Stimulated activated effector memory CD8-positive, alpha-beta T cell treated with anti-CD3 and anti-CD28 coated beads, Interleukin-12 subunit alpha, Interleukin-12 subunit beta, amount 100 ng/mL, for 72 hours (primary cell): ENCODE measurements at regions not wholly inside any gene's neighbourhood (a gene's known extent, or its start where the extent isn't known, plus 50 kb on each side); places are given as distances from the start of the nearest gene placed in this dataset.
"Not testable (repeated sequence)": the region's sequence is repeated elsewhere in the genome, so short reads cannot be mapped to it uniquely, and the experiment has no call there.

Experiments
- ATAC-seq: fragments of 150-1000 bp; cut with Tn5 transposase; 2 replicates; pipeline ENCODE4 v1.10.0; 2021
- DNase-seq, 2 donors: peaks; one replicate each; pipeline ENCODE4 v3.0.0; 2021 to 2022; ENCODE audit warnings: low spot score in 2 of 2
- H3K27ac Mint-ChIP-seq: one replicate; pipeline ENCODE4 v1.8.0; 2022; ENCODE audit warnings: mild to moderate bottlenecking, mixed read lengths
- H3K36me3 Mint-ChIP-seq: one replicate; pipeline ENCODE4 v1.8.0; 2022; ENCODE audit warnings: mild to moderate bottlenecking, mixed read lengths
- H3K4me1 Mint-ChIP-seq: one replicate; pipeline ENCODE4 v1.8.0; 2022; ENCODE audit warnings: mixed read lengths
- H3K4me3 Mint-ChIP-seq: one replicate; pipeline ENCODE4 v1.8.0; 2022; ENCODE audit warnings: mild to moderate bottlenecking, mixed read lengths
- H3K9me3 Mint-ChIP-seq: one replicate; pipeline ENCODE4 v1.8.0; 2022; ENCODE audit warnings: mixed read lengths

DNA sequence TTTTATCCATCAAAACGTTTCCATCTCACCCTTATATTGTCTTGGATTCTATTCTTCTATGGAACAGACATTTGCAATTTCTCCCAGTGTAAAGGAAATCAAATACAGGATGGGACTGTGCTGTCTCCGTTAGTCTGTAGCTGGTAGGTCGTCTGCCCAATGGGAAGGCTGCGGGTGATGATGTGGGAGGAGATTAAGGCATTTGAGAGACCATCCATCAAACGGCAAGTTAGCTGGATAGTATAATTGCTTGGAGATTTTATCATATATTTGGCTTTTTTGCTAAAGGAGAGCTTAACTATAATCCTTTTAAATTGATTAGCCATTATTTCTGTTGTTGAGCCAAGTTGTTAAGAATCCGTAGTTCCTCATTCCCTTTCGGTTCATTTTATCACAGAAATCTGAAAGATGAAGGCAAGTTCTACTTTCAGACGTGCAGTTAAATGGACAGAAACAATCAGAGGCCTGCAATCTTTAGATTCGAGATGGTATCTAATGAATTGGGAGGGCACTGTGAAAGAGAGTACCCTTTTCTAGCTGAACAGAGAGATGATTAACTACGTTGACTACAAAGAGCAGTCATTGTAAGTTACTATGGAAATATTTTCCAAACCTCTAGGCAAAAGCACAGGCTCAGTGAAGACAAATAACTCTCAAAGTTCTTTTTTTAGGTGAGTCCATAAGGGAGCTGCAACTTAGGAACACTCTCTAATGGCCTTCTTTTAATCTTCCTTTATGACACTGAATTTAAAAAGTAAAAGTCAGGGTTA is 253.3 kb upstream of the KIAA1217 start:
- H3K27ac Mint-ChIP-seq = no peak overlapping the region
- H3K4me3 Mint-ChIP-seq = no peak overlapping the region
- no peaks in the 10 kb centered on the region for H3K4me1 Mint-ChIP-seq
- ATAC-seq (no peak), DNase-seq (no peak)
- H3K9me3 Mint-ChIP-seq = peaks cover 2% of the 10 kb centered on the region
- no peaks in the 10 kb centered on the region for H3K36me3 Mint-ChIP-seq

DNA sequence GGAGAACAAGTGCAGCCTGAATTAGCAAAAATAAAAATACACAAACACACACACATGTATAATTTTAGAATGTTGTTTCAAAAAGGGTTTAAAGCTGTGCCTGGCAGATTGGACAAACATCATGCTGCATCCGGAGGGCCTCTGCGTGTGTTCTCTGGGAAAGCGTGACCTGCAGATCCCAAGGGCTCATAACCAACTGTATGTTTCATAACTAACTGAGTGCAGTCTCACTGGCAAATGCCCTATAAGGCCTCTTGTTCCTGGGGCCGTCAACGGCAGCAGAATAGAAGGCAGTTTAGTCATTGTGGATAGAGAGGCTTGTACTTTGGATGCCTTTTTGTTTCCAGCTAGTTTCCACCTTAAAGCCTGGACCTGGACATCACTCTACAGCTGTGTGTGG is 243.8 kb upstream of the KIAA1217 start:
- no peaks in the 10 kb centered on the region for H3K9me3 Mint-ChIP-seq
- no peaks in the 10 kb centered on the region for H3K36me3 Mint-ChIP-seq

GRCh38 chr10:23965880-23966279 is 243.1 kb upstream of the KIAA1217 start:
- Mint-ChIP-seq H3K4me1 (no peaks in the 10 kb centered on the region), H3K36me3 (no peaks in the 10 kb centered on the region), H3K9me3 (no peaks in the 10 kb centered on the region), H3K27ac (no peak overlapping the region), H3K4me3 (no peak overlapping the region)
- ATAC-seq = no peak
- DNase-seq = no peak

More for the DNA sequence above, 243.8 kb upstream of the KIAA1217 start:
- Mint-ChIP-seq H3K27ac (no peak overlapping the region), H3K4me1 (no peaks in the 10 kb centered on the region), H3K4me3 (no peak overlapping the region)
- ATAC-seq = no peak
- DNase-seq = no peak

DNA sequence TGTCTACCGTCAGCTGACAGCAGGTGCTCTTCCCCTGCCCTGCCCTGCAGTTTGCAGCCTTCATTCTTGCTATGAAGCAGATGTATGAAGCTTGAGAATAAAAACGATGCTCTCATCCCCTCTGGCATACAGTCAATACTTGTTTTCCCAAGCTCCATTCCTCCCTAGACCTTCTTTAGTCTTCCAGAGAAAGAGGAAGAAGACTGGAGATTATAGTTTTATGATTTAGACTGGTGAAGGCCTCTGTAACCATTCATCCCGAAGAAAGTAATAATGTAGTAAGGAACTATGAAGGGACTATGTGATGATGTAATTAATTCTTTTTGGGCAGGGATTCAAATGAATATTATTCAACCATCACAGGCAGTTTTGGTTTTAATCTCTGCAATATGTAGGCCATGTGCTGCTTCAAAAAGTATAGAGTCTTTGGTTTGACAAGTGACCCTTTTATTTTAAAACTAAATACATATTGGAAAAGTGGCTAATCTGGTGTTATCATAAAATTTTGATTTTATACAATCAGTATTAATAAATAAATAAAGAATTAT is 242.4 kb upstream of the KIAA1217 start:
- no peaks in the 10 kb centered on the region for H3K4me1 Mint-ChIP-seq
- H3K4me3 Mint-ChIP-seq = no peak overlapping the region
- no peak overlapping the region for H3K27ac Mint-ChIP-seq
- no peak for DNase-seq
- no peaks in the 10 kb centered on the region for H3K36me3 Mint-ChIP-seq
- peaks cover 3% of the 10 kb centered on the region for H3K9me3 Mint-ChIP-seq
- no peak for ATAC-seq

GRCh38 chr10:23968301-23968700 is 240.6 kb upstream of the KIAA1217 start:
- H3K36me3 Mint-ChIP-seq = no peaks in the 10 kb centered on the region
- H3K4me1 Mint-ChIP-seq = no peaks in the 10 kb centered on the region
- H3K4me3 Mint-ChIP-seq = no peak overlapping the region
- H3K27ac Mint-ChIP-seq = no peak overlapping the region
- ATAC-seq (no peak), DNase-seq (no peak)
- peaks cover 8% of the 10 kb centered on the region for H3K9me3 Mint-ChIP-seq

DNA sequence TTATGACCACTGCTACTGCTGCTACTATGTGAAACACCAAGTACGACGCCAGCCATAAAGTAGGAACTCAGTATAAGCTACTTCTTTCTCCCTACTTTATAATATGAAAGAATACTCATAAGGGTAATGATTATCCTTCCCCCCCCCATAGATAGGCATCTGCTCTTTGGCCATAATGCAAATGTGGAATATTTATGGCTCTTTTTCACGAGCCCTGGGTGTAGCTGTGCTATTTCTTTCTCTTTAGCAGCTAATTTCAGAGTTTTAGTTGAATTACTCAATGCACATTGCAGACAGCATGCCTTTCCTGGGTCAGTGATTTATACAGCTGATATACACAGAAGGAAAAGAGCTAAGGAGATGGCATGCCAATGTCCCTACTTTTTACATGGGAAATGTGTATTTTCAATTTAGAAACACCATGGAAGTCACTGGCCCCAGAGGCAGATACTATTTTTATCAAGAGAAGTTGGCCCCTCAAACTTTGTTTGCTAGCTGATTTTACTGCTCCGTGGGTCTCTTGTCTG is 234.1 kb upstream of the KIAA1217 start:
- peaks cover 10% of the 10 kb centered on the region for H3K9me3 Mint-ChIP-seq
- DNase-seq = no peak
- H3K27ac Mint-ChIP-seq = no peak overlapping the region

GRCh38 chr10:23975431-23975830 is 233.5 kb upstream of the KIAA1217 start:
- DNase-seq (no peak), ATAC-seq (no peak)
- Mint-ChIP-seq H3K4me3 (no peak overlapping the region), H3K4me1 (no peaks in the 10 kb centered on the region), H3K9me3 (peaks cover 10% of the 10 kb centered on the region), H3K27ac (no peak overlapping the region), H3K36me3 (no peaks in the 10 kb centered on the region)

More for the DNA sequence above, 234.1 kb upstream of the KIAA1217 start:
- Mint-ChIP-seq H3K4me3 (no peak overlapping the region), H3K36me3 (no peaks in the 10 kb centered on the region), H3K4me1 (no peaks in the 10 kb centered on the region)
- ATAC-seq = no peak

DNA sequence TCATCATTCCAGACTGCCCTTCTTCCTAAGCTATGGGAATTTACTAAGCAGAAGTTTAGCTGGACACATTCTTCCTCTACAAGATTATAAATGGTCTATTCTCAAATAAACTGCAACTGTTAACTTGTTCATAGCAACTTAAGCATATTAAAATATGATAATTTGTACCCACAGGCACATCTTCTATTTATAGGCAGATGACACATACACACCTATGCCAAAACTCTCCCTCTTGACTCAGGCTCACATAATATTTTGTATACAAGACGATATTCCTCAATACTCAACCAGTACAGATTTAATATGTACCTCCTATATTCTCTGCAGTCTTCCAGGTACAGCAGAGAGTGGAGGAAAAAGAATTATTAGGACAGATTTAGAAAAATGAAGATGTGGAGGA is 232.7 kb upstream of the KIAA1217 start:
- ATAC-seq (no peak), DNase-seq (no peak)

DNA sequence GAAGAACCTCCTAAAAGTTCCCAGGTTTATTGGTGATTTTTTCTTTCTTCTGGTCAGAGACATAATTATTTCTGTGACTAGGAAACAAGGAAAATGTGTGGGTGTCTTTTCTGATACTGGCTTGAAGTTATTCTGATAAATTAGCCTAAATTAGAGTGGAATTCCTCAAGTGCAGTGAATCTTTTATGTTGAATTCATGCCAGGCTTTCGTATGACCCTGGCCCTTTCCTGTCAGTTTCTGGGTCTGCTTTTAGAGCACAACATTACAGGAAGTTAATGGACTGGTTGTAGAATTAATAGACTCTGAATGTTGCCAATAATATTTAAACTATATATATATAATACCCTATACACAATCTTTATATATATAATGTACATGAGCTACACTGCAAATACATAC is 230.6 kb upstream of the KIAA1217 start:
- no peak overlapping the region for H3K27ac Mint-ChIP-seq
- H3K9me3 Mint-ChIP-seq = peaks cover 8% of the 10 kb centered on the region
- no peak for DNase-seq
- H3K36me3 Mint-ChIP-seq = no peaks in the 10 kb centered on the region
- no peak for ATAC-seq
- no peaks in the 10 kb centered on the region for H3K4me1 Mint-ChIP-seq
- H3K4me3 Mint-ChIP-seq = no peak overlapping the region

More for the DNA sequence above, 232.7 kb upstream of the KIAA1217 start:
- Mint-ChIP-seq H3K4me1 (no peaks in the 10 kb centered on the region), H3K9me3 (peaks cover 10% of the 10 kb centered on the region), H3K27ac (no peak overlapping the region), H3K36me3 (no peaks in the 10 kb centered on the region), H3K4me3 (no peak overlapping the region)

DNA sequence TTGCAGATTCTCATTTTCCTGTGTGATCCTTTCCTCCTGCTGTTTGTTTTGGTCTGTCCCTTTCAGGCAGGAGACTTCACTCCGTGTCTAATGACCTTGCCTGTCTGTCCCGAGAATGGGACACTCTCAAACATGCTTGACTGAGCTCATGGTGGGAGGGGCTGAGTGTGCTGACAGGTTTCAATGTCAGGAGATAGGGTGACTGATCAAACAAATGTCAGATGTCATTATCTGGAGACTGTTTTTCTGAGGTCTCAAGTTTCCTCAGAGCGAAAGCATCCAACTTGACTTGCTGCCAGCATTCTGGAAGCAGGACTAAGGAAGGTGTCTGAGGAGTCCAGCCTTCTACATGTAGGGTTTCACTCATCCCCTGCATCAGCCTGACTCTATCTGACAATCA is 228.8 kb upstream of the KIAA1217 start:
- Mint-ChIP-seq H3K27ac (no peak overlapping the region), H3K4me1 (no peaks in the 10 kb centered on the region), H3K9me3 (peaks cover 8% of the 10 kb centered on the region), H3K4me3 (no peak overlapping the region), H3K36me3 (no peaks in the 10 kb centered on the region)
- ATAC-seq = no peak
- DNase-seq = no peak

- H3K9me3 Mint-ChIP-seq = peaks cover 8% of the 10 kb centered on the region
- ATAC-seq (no peak), DNase-seq (no peak)
- no peak overlapping the region for H3K4me3 Mint-ChIP-seq
- no peaks in the 10 kb centered on the region for H3K4me1 Mint-ChIP-seq
- H3K36me3 Mint-ChIP-seq = no peaks in the 10 kb centered on the region
- H3K27ac Mint-ChIP-seq = no peak overlapping the region
Observed at GRCh38 chr10:23981520-23982309, 227.2 kb upstream of the KIAA1217 start.

DNA sequence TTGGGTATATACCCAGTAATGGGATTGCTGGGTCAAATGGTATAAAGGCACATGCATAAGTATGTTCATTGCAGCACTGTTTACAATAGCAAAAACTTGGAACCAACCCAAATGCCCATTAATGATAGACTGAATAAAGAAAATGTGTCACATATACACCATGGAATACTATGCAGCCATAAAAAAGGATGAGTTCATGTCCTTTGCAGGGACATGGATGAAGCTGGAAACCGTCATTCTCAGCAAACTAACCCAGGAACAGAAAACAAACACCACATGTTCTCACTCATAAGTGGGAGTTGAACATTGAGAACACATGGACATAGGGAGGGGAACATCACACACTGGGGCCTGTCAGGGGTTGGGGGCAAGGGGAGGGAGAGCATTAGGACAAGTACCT is 224.5 kb upstream of the KIAA1217 start:
- DNase-seq, H3K4me1 Mint-ChIP-seq: not testable (repeated sequence)

DNA sequence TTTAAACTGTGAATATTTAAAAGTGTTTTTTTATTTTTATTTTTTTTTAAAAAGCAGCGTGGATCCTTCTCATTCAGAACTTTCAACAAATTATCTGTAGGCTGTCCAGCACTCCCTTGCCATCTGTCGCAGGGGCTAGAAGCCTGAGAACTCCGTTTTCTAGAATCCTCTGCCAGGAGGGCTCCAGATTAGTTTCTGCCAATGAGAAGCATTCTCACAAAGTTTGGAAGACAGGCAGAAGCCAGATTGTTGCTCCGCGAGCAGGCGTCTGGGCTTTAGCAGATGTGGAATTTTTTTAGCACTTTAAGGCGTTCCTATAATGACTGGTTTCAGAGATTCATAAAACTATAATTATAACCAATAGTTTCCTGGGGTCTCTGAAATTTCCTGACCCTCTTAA is 220.9 kb upstream of the KIAA1217 start:
- Mint-ChIP-seq H3K4me3 (no peak overlapping the region), H3K9me3 (peaks cover 6% of the 10 kb centered on the region), H3K27ac (no peak overlapping the region), H3K36me3 (no peaks in the 10 kb centered on the region), H3K4me1 (no peaks in the 10 kb centered on the region)
- no peak for DNase-seq
- no peak for ATAC-seq

More for the DNA sequence above, 224.5 kb upstream of the KIAA1217 start:
- not testable (repeated sequence) for H3K36me3 Mint-ChIP-seq, ATAC-seq, H3K27ac Mint-ChIP-seq, H3K9me3 Mint-ChIP-seq, H3K4me3 Mint-ChIP-seq

- DNase-seq (peak in 1 of 2 donors; percentile 49), ATAC-seq (no peak)
- Mint-ChIP-seq H3K36me3 (no peaks in the 10 kb centered on the region), H3K9me3 (peaks cover 3% of the 10 kb centered on the region), H3K4me3 (no peak overlapping the region), H3K27ac (no peak overlapping the region), H3K4me1 (no peaks in the 10 kb centered on the region)
Observed at GRCh38 chr10:23994459-23995046, 214.4 kb upstream of the KIAA1217 start.

GRCh38 chr10:23999445-23999844 is 209.5 kb upstream of the KIAA1217 start:
- no peaks in the 10 kb centered on the region for H3K4me1 Mint-ChIP-seq
- H3K9me3 Mint-ChIP-seq = no peaks in the 10 kb centered on the region
- H3K4me3 Mint-ChIP-seq = no peak overlapping the region
- ATAC-seq (no peak), DNase-seq (no peak)
- H3K36me3 Mint-ChIP-seq = no peaks in the 10 kb centered on the region
- no peak overlapping the region for H3K27ac Mint-ChIP-seq
